Tibial artery (tissue), 4 donors: ENCODE measurements at regions not wholly inside any gene's neighbourhood (a gene's known extent, or its start where the extent isn't known, plus 50 kb on each side); places are given as distances from the start of the nearest gene placed in this dataset.

Experiments
- DNase-seq, 2 donors: peaks; one replicate each; pipeline ENCODE4 v3.0.0-alpha.2; 2019
- H3K27ac ChIP-seq, 2 donors: fragments of 200-600 bp; sonication (generic) in 1 of 2; 1 replicate in 1 of 2; 2 replicates in 1 of 2; pipeline ENCODE4 v1.5.1; 2018 to 2019; ENCODE audit warnings: mild to moderate bottlenecking in 1 of 2
- H3K27me3 ChIP-seq, 2 donors: fragments of 200-600 bp; sonication (generic) in 1 of 2; one replicate each; pipeline versions ENCODE4 v1.5.1 to v1.6.0; 2016 to 2019
- H3K36me3 ChIP-seq, 3 donors: fragments of 200-600 bp; sonication (generic) in 2 of 3; one replicate each; pipeline ENCODE4 v1.5.1; 2016 to 2019; ENCODE audit warnings: mild to moderate bottlenecking in 2 of 3
- H3K4me1 ChIP-seq, 4 donors: fragments of 200-600 bp; sonication (generic) in 2 of 4; 1 replicate in 3 of 4; 2 replicates in 1 of 4; pipeline ENCODE4 v1.5.1; 2016 to 2019
- H3K4me3 ChIP-seq, 2 donors: fragments of 200-600 bp; sonication (generic) in 1 of 2; 1 replicate in 1 of 2; 2 replicates in 1 of 2; pipeline ENCODE4 v1.5.1; 2018 to 2019; ENCODE audit warnings: mild to moderate bottlenecking in 2 of 2
- H3K9me3 ChIP-seq, 3 donors: fragments of 200-600 bp; sonication (generic) in 1 of 3; one replicate each; pipeline ENCODE4 v1.5.1; 2016 to 2019
- CTCF ChIP-seq, 2 experiments: fragments of 200-600 bp in 1 of 2; fragments of 450-650 bp in 1 of 2; IDR thresholded peaks; one replicate each; pipeline ENCODE4 v1.5.1; 2017 to 2019; ENCODE audit warnings: antibody characterized with exemption in 2 of 2, mild to moderate bottlenecking in 1 of 2, moderate library complexity in 1 of 2
- intact Hi-C: fragments of 100-400 bp; cut with DNase I; formaldehyde crosslinking; loops from one replicate; pipeline ENCODE4 v1.15.0; 2023; ENCODE audit warnings: low total_unique reads

DNA sequence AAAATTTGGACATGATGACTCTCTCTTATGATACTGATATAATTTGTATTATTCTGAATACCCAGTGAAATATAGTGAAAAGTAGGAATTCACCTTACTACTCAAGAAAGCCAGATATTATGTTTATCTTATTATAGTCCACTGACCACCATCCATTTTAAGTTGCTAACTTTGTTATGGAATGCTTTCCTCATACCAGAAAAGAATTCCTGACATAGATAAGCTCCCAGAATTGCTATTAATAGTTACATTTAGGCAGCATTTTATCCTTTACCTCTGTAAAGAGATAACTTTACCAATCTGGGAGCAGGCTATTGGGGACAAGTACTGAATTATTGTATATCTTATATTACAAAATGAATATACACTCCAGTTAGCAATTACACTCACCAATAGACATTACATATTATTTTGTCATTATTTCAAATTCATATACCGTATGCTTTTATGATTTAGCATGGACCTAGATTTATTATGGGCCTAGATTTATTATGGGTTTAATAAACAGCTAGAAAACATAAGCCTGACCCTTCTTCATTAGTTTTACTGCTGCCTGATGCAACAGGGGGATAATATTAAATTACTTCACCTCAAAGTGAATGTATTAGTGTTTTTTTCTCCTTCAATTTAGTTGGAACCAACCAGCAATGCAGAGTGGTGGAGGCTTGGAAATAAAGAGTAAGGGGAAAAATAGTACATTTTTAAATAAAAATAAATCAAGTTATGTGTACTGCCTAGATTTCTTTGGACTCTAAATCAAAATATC is 1886.1 kb downstream of the PCDH9 start:
- peaks cover 0 to 10% (median 0%) of the 10 kb centered on the region in 4 donors for H3K4me1 ChIP-seq
- H3K27ac ChIP-seq: no peak overlapping the region
- TF ChIP-seq CTCF (IDR thresholded peaks at IDR 0.05): no peak
- H3K36me3 ChIP-seq: no peaks in the 10 kb centered on the region
- no peak overlapping the region for H3K4me3 ChIP-seq
- no peaks in the 10 kb centered on the region for H3K27me3 ChIP-seq
- intact Hi-C loops: no loop called here
- H3K9me3 ChIP-seq: no peaks in the 10 kb centered on the region
- DNase-seq: no peak

- DNase-seq: no peak
- Histone ChIP-seq H3K36me3 (no peaks in the 10 kb centered on the region), H3K27ac (no peak overlapping the region), H3K9me3 (no peaks in the 10 kb centered on the region), H3K4me3 (no peak overlapping the region), H3K27me3 (no peaks in the 10 kb centered on the region), H3K4me1 (peaks cover 0 to 10% (median 0%) of the 10 kb centered on the region in 4 donors)
- no peak for TF ChIP-seq CTCF (IDR thresholded peaks at IDR 0.05)
- intact Hi-C loops: no loop called here
Observed at GRCh38 chr13:65342541-65343337, 1887.4 kb downstream of the PCDH9 start.

DNA sequence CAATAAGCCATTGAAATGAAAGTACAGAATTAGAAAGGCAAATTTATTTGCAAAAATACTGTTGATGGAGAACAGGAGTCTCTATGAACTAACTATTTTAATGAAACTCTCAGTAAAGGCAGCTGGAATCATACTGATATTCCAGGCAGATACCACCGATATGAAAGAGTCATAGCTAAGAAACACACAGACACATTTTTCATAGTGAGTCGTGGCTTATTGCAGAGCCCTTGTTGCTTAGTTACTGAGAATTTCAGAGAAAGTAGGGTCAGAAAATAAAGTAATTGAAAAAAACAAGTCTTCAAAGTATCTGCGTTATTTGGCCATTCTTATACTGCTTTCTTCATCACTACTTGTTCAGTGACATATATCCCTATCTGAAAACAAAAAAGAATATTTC is 1890.9 kb downstream of the PCDH9 start:
- DNase-seq: no peak
- Histone ChIP-seq H3K27me3 (no peaks in the 10 kb centered on the region), H3K4me3 (no peak overlapping the region), H3K9me3 (no peaks in the 10 kb centered on the region), H3K4me1 (peaks cover 0 to 9% (median 0%) of the 10 kb centered on the region in 4 donors), H3K36me3 (no peaks in the 10 kb centered on the region), H3K27ac (no peak overlapping the region)
- no peak for TF ChIP-seq CTCF (IDR thresholded peaks at IDR 0.05)
- intact Hi-C loops: no loop called here

DNA sequence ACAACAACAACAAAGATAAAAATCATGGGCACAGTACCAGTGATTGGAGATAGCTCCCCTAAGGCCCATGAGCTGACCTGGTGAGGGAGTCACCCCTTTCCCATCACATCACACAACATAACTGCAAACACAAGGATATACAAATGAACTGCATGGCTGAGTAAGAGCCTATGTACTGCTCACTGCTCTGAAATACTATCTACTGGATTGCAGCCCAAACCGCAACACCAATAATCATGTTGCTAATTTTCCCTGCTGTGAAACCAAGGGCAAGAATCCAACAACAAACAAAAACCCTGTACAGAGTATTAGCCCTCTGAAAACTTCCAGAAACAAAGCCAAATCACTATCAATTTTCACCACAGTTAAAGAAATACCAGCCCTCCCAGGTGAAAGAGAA is 1893.2 kb downstream of the PCDH9 start:
- H3K27ac ChIP-seq: no peak overlapping the region
- DNase-seq: no peak
- no peak for TF ChIP-seq CTCF (IDR thresholded peaks at IDR 0.05)

GRCh38 chr13:65336087-65336749 is 1893.9 kb downstream of the PCDH9 start:
- no peak for DNase-seq
- intact Hi-C loops: no loop called here
- Histone ChIP-seq H3K4me1 (no peaks in the 10 kb centered on the region), H3K27ac (no peak overlapping the region), H3K9me3 (no peaks in the 10 kb centered on the region), H3K27me3 (no peaks in the 10 kb centered on the region), H3K36me3 (no peaks in the 10 kb centered on the region), H3K4me3 (no peak overlapping the region)
- no peak for TF ChIP-seq CTCF (IDR thresholded peaks at IDR 0.05)

More for the DNA sequence above, 1893.2 kb downstream of the PCDH9 start:
- no peaks in the 10 kb centered on the region for H3K27me3 ChIP-seq
- no peaks in the 10 kb centered on the region for H3K9me3 ChIP-seq
- H3K4me3 ChIP-seq: no peak overlapping the region
- no peaks in the 10 kb centered on the region for H3K36me3 ChIP-seq
- H3K4me1 ChIP-seq: no peaks in the 10 kb centered on the region
- intact Hi-C loops: no loop called here
